Thyroid gland (tissue), 4 donors: ENCODE measurements at regions not wholly inside any gene's neighbourhood (a gene's known extent, or its start where the extent isn't known, plus 50 kb on each side); places are given as distances from the start of the nearest gene placed in this dataset.

Experiments used
- CTCF ChIP-seq, 6 experiments: fragments of 200-600 bp in 3 of 6; fragments of 450-650 bp in 3 of 6; sonication (generic) in 3 of 6; IDR thresholded peaks; one replicate each; pipeline ENCODE4 v1.5.1; 2016 to 2019; ENCODE audit warnings: antibody characterized with exemption in 6 of 6, mild to moderate bottlenecking in 2 of 6, inconsistent platforms in 1 of 6, moderate library complexity in 1 of 6
- POLR2A ChIP-seq, 2 donors: fragments of 450-650 bp; IDR thresholded peaks; one replicate each; pipeline ENCODE4 v1.6.1; 2017; ENCODE audit warnings: antibody characterized with exemption in 2 of 2, mild to moderate bottlenecking in 2 of 2, moderate library complexity in 1 of 2

DNA sequence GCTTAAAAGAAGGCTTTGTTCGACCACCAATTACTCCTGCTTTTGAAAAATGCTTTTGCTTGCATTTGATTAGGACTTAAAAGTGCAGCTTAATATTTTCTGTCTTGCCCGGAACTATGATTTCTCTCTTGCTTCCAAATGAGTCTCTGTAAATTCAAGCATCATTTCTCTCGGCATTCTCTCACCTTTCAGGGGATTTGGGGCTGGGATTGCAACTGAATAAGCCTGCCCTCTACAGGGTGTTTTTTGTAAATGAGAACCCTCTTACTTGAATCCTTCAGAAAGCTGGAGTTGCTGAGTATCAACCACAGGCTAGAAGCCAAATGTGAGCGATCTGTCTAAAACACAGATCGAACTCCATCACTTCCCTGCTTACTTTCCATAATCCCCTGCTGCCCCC is 234.6 kb downstream of the TMEM114 start:
- TF ChIP-seq POLR2A (IDR thresholded peaks at IDR 0.05) (no peak), CTCF (IDR thresholded peaks at IDR 0.05) (no peak)
